RKO (cell line): ENCODE measurements at regions not wholly inside any gene's neighbourhood (a gene's known extent, or its start where the extent isn't known, plus 50 kb on each side); places are given as distances from the start of the nearest gene placed in this dataset.

ENCODE experiments used
- DNase-seq: peaks from one replicate; pipeline ENCODE4 v3.0.0-alpha.2; 2016; ENCODE audit warnings: low spot score

- no peak for DNase-seq
Observed at GRCh38 chr22:47282851-47283250, 520.4 kb downstream of the TBC1D22A start.

GRCh38 chr22:47282366-47282765 is 519.9 kb downstream of the TBC1D22A start:
- DNase-seq, result no peak

- peak; percentile 4 for DNase-seq
Observed at GRCh38 chr22:47281126-47282106, 519.0 kb downstream of the TBC1D22A start.

GRCh38 chr22:47280301-47280700 is 517.9 kb downstream of the TBC1D22A start:
- no peak for DNase-seq

GRCh38 chr22:47279746-47280145 is 517.3 kb downstream of the TBC1D22A start:
- DNase-seq, result no peak

GRCh38 chr22:47279337-47279736 is 516.9 kb downstream of the TBC1D22A start:
- DNase-seq, result no peak

- no peak for DNase-seq
Observed at GRCh38 chr22:47278655-47279054, 516.2 kb downstream of the TBC1D22A start.

- DNase-seq, result no peak
Observed at GRCh38 chr22:47277531-47277930, 515.1 kb downstream of the TBC1D22A start.

- DNase-seq, result no peak
Observed at GRCh38 chr22:47276991-47277390, 514.5 kb downstream of the TBC1D22A start.

- no peak for DNase-seq
Observed at GRCh38 chr22:47276450-47276820, 514.0 kb downstream of the TBC1D22A start.

- DNase-seq, result no peak
Observed at GRCh38 chr22:47275605-47276449, 513.4 kb downstream of the TBC1D22A start.

GRCh38 chr22:47274196-47274595 is 511.7 kb downstream of the TBC1D22A start:
- no peak for DNase-seq

- DNase-seq, result no peak
Observed at GRCh38 chr22:47270463-47271135, 508.1 kb downstream of the TBC1D22A start.

- DNase-seq, result no peak
Observed at GRCh38 chr22:47269516-47270088, 507.2 kb downstream of the TBC1D22A start.

GRCh38 chr22:47267513-47268282 is 505.2 kb downstream of the TBC1D22A start:
- no peak for DNase-seq

- DNase-seq, result no peak
Observed at GRCh38 chr22:47266329-47266728, 503.9 kb downstream of the TBC1D22A start.

- DNase-seq, result no peak
Observed at GRCh38 chr22:47260551-47260950, 498.1 kb downstream of the TBC1D22A start.

- no peak for DNase-seq
Observed at GRCh38 chr22:47259990-47260389, 497.5 kb downstream of the TBC1D22A start.

- no peak for DNase-seq
Observed at GRCh38 chr22:47259049-47259448, 496.6 kb downstream of the TBC1D22A start.

GRCh38 chr22:47257976-47258375 is 495.5 kb downstream of the TBC1D22A start:
- no peak for DNase-seq

GRCh38 chr22:47257566-47257965 is 495.1 kb downstream of the TBC1D22A start:
- no peak for DNase-seq
